SU-DHL-6 (cell line): ENCODE measurements at regions not wholly inside any gene's neighbourhood (a gene's known extent, or its start where the extent isn't known, plus 50 kb on each side); places are given as distances from the start of the nearest gene placed in this dataset.

Experiments
- H2AFZ ChIP-seq: fragments of 200-600 bp; sonication (generic); 2 replicates; pipeline ENCODE4 v1.6.1; 2014; ENCODE audit warnings: low read depth, mild to moderate bottlenecking, moderate library complexity, mixed read lengths, antibody characterized with exemption, low read length; ENCODE audit not compliant: severe bottlenecking
- H3F3A ChIP-seq: fragments of 200-600 bp; shearing (Covaris generic); 2 replicates; pipeline ENCODE4 v1.6.0; 2016; ENCODE audit warnings: antibody characterized with exemption, mild to moderate bottlenecking; ENCODE audit not compliant: insufficient read depth
- H3K27ac ChIP-seq: fragments of 200-600 bp; sonication (generic); 2 replicates; pipeline ENCODE4 v1.5.1; 2016; ENCODE audit warnings: low read depth, mild to moderate bottlenecking, low read length, moderate library complexity, mixed read lengths
- H3K27me3 ChIP-seq: fragments of 200-600 bp; sonication (generic), shearing (Covaris generic); 2 replicates; pipeline ENCODE4 v1.6.0; 2014; ENCODE audit warnings: mild to moderate bottlenecking, low read length
- H3K36me3 ChIP-seq: fragments of 200-600 bp; sonication (generic); 2 replicates; pipeline ENCODE4 v1.6.1; 2014; ENCODE audit warnings: mild to moderate bottlenecking, low read length, mixed read lengths
- H3K4me2 ChIP-seq: fragments of 300-600, 200-600 bp; shearing (Covaris generic), sonication (generic); 2 replicates; pipeline ENCODE4 v1.6.0; 2014; ENCODE audit warnings: low read length, low read depth, mild to moderate bottlenecking; ENCODE audit not compliant: poor library complexity, severe bottlenecking
- H3K4me3 ChIP-seq: fragments of 200-600 bp; sonication (generic); 2 replicates; pipeline ENCODE4 v1.5.1; 2014; ENCODE audit warnings: antibody characterized with exemption, low read length, mild to moderate bottlenecking, mixed read lengths; ENCODE audit not compliant: insufficient read depth, poor library complexity, severe bottlenecking
- H3K79me2 ChIP-seq: fragments of 200-600 bp; sonication (generic); 2 replicates; pipeline ENCODE4 v1.6.1; 2014; ENCODE audit warnings: mild to moderate bottlenecking, low read length, moderate library complexity; ENCODE audit not compliant: insufficient read depth
- H3K9ac ChIP-seq: fragments of 200-600 bp; sonication (generic); 2 replicates; pipeline ENCODE4 v1.7.0; 2014; ENCODE audit warnings: mild to moderate bottlenecking, low read length
- H3K9me2 ChIP-seq: fragments of 200-600 bp; sonication (generic); replicated peaks from 2 replicates; pipeline ENCODE4 v1.6.1; 2014; ENCODE audit warnings: low read length; ENCODE audit not compliant: insufficient read depth
- H3K9me3 ChIP-seq: fragments of 200-600 bp; sonication (generic); 2 replicates; pipeline ENCODE4 v1.6.1; 2014; ENCODE audit warnings: low read length, mixed read lengths; ENCODE audit not compliant: insufficient read depth
- H4K20me1 ChIP-seq: fragments of 200-600 bp; sonication (generic); 2 replicates; pipeline ENCODE4 v1.6.1; 2014; ENCODE audit warnings: low read depth, mild to moderate bottlenecking, antibody characterized with exemption, low read length, moderate library complexity, mixed read lengths
- EZH2phosphoT487 ChIP-seq: fragments of 200-600 bp; sonication (generic), shearing (Covaris generic); conservative IDR thresholded peaks from 2 replicates; pipeline ENCODE4 v1.6.1; 2018; ENCODE audit warnings: mild to moderate bottlenecking, antibody characterized with exemption, low read length, moderate library complexity, mixed read lengths
- TF ChIP-seq, protein P1 (sequence below): fragments of 200-600 bp; sonication (generic); IDR thresholded peaks from one replicate; pipeline ENCODE4 v1.5.1; 2017; ENCODE audit warnings: antibody characterized with exemption, mild to moderate bottlenecking, low read length, moderate library complexity; ENCODE audit not compliant: insufficient read depth, poor library complexity, severe bottlenecking

DNA sequence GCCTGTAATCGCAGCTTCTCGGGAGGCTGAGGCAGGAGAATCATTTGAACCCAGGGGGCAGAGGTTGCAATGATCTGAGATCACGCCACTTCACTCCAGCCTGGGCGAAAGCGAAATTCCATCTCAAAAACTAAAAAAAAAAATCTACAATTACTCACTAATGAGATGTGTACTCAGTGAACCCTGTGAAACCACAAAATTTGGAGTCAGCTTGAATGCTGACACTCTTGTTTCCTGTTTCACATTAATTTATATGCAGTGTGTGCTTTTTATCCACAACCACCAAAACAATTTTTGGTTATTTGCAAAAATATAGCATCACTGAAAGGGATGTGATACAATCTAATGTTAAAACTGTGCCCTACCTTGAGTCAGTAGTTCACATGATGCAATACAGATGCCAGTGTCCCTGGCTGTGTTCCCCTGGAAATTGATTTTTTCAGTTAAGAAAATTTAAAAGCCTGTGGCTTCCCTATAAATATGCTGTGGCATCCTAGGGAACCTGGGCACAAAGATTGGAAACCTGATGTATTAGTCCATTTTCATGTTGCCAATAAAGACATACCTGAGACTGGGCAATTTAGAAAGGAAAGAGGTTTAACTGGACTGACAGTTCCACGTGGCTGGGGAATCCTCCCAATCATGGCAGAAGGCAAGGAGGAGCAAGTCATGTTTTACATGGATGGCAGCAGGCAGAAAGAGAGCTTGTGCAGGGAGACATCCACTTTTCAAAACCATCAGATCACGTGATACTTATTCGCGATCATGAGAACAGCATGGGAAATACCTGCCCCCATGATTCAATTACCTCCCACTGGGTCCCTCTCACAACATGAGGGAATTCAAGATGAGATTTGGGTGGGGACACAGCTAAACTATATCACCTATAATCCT is 337.5 kb upstream of the NT5C1B start:
- no peaks in the 10 kb centered on the region for H3K79me2 ChIP-seq
- no peak overlapping the region for H3K4me2 ChIP-seq
- H3K4me3 ChIP-seq = no peak overlapping the region
- TF ChIP-seq, protein P1, sequence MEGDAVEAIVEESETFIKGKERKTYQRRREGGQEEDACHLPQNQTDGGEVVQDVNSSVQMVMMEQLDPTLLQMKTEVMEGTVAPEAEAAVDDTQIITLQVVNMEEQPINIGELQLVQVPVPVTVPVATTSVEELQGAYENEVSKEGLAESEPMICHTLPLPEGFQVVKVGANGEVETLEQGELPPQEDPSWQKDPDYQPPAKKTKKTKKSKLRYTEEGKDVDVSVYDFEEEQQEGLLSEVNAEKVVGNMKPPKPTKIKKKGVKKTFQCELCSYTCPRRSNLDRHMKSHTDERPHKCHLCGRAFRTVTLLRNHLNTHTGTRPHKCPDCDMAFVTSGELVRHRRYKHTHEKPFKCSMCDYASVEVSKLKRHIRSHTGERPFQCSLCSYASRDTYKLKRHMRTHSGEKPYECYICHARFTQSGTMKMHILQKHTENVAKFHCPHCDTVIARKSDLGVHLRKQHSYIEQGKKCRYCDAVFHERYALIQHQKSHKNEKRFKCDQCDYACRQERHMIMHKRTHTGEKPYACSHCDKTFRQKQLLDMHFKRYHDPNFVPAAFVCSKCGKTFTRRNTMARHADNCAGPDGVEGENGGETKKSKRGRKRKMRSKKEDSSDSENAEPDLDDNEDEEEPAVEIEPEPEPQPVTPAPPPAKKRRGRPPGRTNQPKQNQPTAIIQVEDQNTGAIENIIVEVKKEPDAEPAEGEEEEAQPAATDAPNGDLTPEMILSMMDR = no peak
- TF ChIP-seq EZH2phosphoT487 = no peak
- no peaks in the 10 kb centered on the region for H4K20me1 ChIP-seq
- no peaks in the 10 kb centered on the region for H3F3A ChIP-seq
- no peak overlapping the region for H3K9ac ChIP-seq
- no peak overlapping the region for H3K27ac ChIP-seq
- no peaks in the 10 kb centered on the region for H3K27me3 ChIP-seq
- H3K9me3 ChIP-seq = no peaks in the 10 kb centered on the region
- H3K9me2 ChIP-seq = no peaks in the 10 kb centered on the region
- no peaks in the 10 kb centered on the region for H3K36me3 ChIP-seq
- H2AFZ ChIP-seq = no peak overlapping the region

DNA sequence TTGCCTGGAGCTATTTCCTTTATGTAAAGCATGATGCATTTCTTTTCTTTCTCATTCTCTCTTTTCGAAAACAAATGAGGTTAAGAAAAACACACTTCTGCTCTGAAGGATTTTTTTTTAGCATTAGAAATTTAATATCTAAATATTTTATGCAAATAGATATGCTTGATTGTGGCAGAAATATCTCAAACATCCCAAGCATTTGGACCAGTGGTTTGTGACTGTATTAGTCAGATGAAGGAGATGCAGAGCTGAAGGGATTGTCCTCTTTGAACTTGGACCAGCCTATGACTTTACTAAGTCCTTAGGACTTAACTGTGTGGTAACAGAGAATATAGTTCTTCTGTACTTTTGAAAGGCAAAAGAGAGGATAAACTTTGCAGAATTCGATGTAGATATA is 335.9 kb upstream of the NT5C1B start:
- no peak overlapping the region for H3K4me2 ChIP-seq
- H3K9me2 ChIP-seq = no peaks in the 10 kb centered on the region
- no peak overlapping the region for H3K27ac ChIP-seq
- no peak overlapping the region for H2AFZ ChIP-seq
- H3K79me2 ChIP-seq = no peaks in the 10 kb centered on the region
- H3K36me3 ChIP-seq = no peaks in the 10 kb centered on the region
- no peak overlapping the region for H3K4me3 ChIP-seq
- TF ChIP-seq, protein P1 = no peak
- no peak for TF ChIP-seq EZH2phosphoT487
- no peaks in the 10 kb centered on the region for H3F3A ChIP-seq
- H4K20me1 ChIP-seq = no peaks in the 10 kb centered on the region
- H3K27me3 ChIP-seq = no peaks in the 10 kb centered on the region
- no peak overlapping the region for H3K9ac ChIP-seq
- H3K9me3 ChIP-seq = no peaks in the 10 kb centered on the region

DNA sequence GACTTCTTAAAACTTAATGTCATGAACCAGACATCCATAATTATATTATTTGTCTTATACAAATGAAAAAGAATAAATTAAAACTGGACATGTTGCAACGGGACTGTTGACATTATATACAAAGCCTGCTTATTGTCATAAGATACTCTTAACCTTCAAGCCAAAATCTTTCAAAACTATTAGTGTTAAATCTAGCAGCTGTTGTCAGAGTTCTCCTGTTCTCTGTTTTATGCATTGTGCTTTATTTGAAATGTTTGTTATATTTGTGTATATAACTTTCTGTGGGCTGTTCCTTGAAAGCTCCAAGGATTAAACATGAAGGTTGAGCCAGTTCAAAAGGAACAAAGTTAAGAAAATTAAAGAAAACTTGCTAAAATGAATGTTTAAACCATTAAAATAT is 335.5 kb upstream of the NT5C1B start:
- H4K20me1 ChIP-seq = no peaks in the 10 kb centered on the region
- no peaks in the 10 kb centered on the region for H3K9me2 ChIP-seq
- no peaks in the 10 kb centered on the region for H3K27me3 ChIP-seq
- no peaks in the 10 kb centered on the region for H3K79me2 ChIP-seq
- H3K36me3 ChIP-seq = no peaks in the 10 kb centered on the region
- H3K4me2 ChIP-seq = no peak overlapping the region
- no peaks in the 10 kb centered on the region for H3F3A ChIP-seq
- H2AFZ ChIP-seq = no peak overlapping the region
- TF ChIP-seq, protein P1 = no peak
- no peak for TF ChIP-seq EZH2phosphoT487
- no peak overlapping the region for H3K27ac ChIP-seq
- H3K4me3 ChIP-seq = no peak overlapping the region
- H3K9ac ChIP-seq = no peak overlapping the region
- no peaks in the 10 kb centered on the region for H3K9me3 ChIP-seq
